H1 (cell line): ENCODE measurements at regions not wholly inside any gene's neighbourhood (a gene's known extent, or its start where the extent isn't known, plus 50 kb on each side); places are given as distances from the start of the nearest gene placed in this dataset.

Source experiments
- CTCF ChIA-PET: fragments of 300-600 bp; sonication (Branson Sonifier 250); formaldehyde crosslinking; loops from one replicate; lab custom pipeline; 2021; ENCODE audit not compliant: partially characterized antibody; lab: Charles Lee
- POLR2A ChIA-PET: fragments of 300-600 bp; sonication (Branson Sonifier 250); formaldehyde crosslinking; loops from one replicate; lab custom pipeline; 2021; ENCODE audit warnings: inconsistent platforms; ENCODE audit not compliant: partially characterized antibody; lab: Charles Lee
- DNase-seq, 2 experiments: peaks; one replicate each; pipeline versions ENCODE4 v3.0.0 to v3.0.0-alpha.2; 2010 to 2022; ENCODE audit warnings: low spot score in 2 of 2, low read depth in 1 of 2, mixed read lengths in 1 of 2
- FAIRE-seq: peaks from 2 replicates; lab custom pipeline; 2011; peaks lifted over from hg19 to GRCh38; lab: Jason Lieb, UNC
- H2AFZ ChIP-seq: 2 replicates; pipeline ENCODE4 v1.8.1; 2012; ENCODE audit warnings: low read length, inconsistent platforms
- H2AK5ac ChIP-seq: 2 replicates; pipeline ENCODE4 v1.6.1; 2013; ENCODE audit warnings: low read depth, low read length
- H2BK120ac ChIP-seq: replicated peaks from 2 replicates; pipeline ENCODE3; 2013; ENCODE audit warnings: low read depth, low read length, inconsistent platforms
- H2BK12ac ChIP-seq: 2 replicates; pipeline ENCODE4 v1.6.1; 2013; ENCODE audit warnings: low read depth, low read length
- H2BK15ac ChIP-seq: 2 replicates; pipeline ENCODE4 v1.6.1; 2013; ENCODE audit warnings: low read length
- H2BK20ac ChIP-seq: 2 replicates; pipeline ENCODE4 v1.6.1; 2013; ENCODE audit warnings: low read length
- H2BK5ac ChIP-seq: 2 replicates; pipeline ENCODE4 v1.6.1; 2013; ENCODE audit warnings: low read depth, low read length
- H3K14ac ChIP-seq: 2 replicates; pipeline ENCODE4 v1.6.1; 2013; ENCODE audit warnings: inconsistent platforms; ENCODE audit not compliant: insufficient read length
- H3K18ac ChIP-seq: 2 replicates; pipeline ENCODE4 v1.6.1; 2013; ENCODE audit warnings: low read length; ENCODE audit errors: extremely low read depth
- H3K23ac ChIP-seq: 2 replicates; pipeline ENCODE4 v1.6.1; 2013; ENCODE audit warnings: inconsistent platforms; ENCODE audit not compliant: insufficient read length
- H3K23me2 ChIP-seq: 2 replicates; pipeline ENCODE4 v1.6.1; 2013; ENCODE audit warnings: low read depth, low read length
- H3K27ac ChIP-seq: 2 replicates; pipeline ENCODE4 v1.6.1; 2011; ENCODE audit warnings: low read depth, low read length, inconsistent platforms
- H3K27me3 ChIP-seq, 4 experiments: replicated peaks in 1 of 4; 1 replicate in 1 of 4; 2 replicates in 3 of 4; pipeline versions ENCODE4 v1.6.1 to v1.8.1; 2011 to 2013; ENCODE audit warnings: low read length in 3 of 4, mild to moderate bottlenecking in 3 of 4, inconsistent platforms in 2 of 4, mixed read lengths in 2 of 4, moderate library complexity in 1 of 4; ENCODE audit not compliant: control insufficient read depth in 3 of 4, insufficient read depth in 3 of 4; ENCODE audit errors: extremely low read depth in 1 of 4
- H3K36me3 ChIP-seq, 4 experiments: 2 replicates each; pipeline versions ENCODE4 v1.6.1 to v1.8.1; 2011 to 2013; ENCODE audit warnings: mild to moderate bottlenecking in 4 of 4, low read length in 3 of 4, moderate library complexity in 2 of 4, control low read depth in 1 of 4, inconsistent platforms in 1 of 4; ENCODE audit not compliant: insufficient read depth in 4 of 4, control insufficient read depth in 2 of 4
- H3K4ac ChIP-seq: replicated peaks from 2 replicates; pipeline ENCODE3; 2013; ENCODE audit warnings: low read length, low read depth, mixed read lengths, inconsistent platforms; ENCODE audit not compliant: insufficient read length
- H3K4me1 ChIP-seq, 4 experiments: replicated peaks in 1 of 4; 1 replicate in 1 of 4; 2 replicates in 3 of 4; pipeline versions ENCODE4 v1.6.1 to v1.8.1; 2011 to 2013; ENCODE audit warnings: low read length in 3 of 4, inconsistent platforms in 2 of 4, mixed read lengths in 1 of 4; ENCODE audit not compliant: insufficient read depth in 4 of 4, control insufficient read depth in 3 of 4
- H3K4me2 ChIP-seq, 2 experiments: 2 replicates each; pipeline versions ENCODE4 v1.6.1 to v1.8.1; 2011 to 2013; ENCODE audit warnings: low read depth in 2 of 2, low read length in 2 of 2, control low read depth in 1 of 2, inconsistent platforms in 1 of 2, mild to moderate bottlenecking in 1 of 2; ENCODE audit not compliant: insufficient read depth in 1 of 2
- H3K4me3 ChIP-seq, 4 experiments: fragments of 200-600, 300-600 bp in 1 of 4; sonication (generic), shearing (Covaris generic), sonication (Bioruptor Twin) in 1 of 4; 2 replicates each; pipeline versions ENCODE4 v1.5.1 to v1.8.1; 2011 to 2016; ENCODE audit warnings: low read length in 4 of 4, low read depth in 3 of 4, control low read depth in 2 of 4, inconsistent platforms in 2 of 4, mild to moderate bottlenecking in 2 of 4, mixed read lengths in 1 of 4, moderate library complexity in 1 of 4; ENCODE audit not compliant: insufficient read depth in 2 of 4; ENCODE audit errors: extremely low read depth in 1 of 4
- H3K56ac ChIP-seq: replicated peaks from 2 replicates; pipeline ENCODE3; 2013; ENCODE audit warnings: low read depth, mild to moderate bottlenecking, mixed read lengths, low read length, inconsistent platforms; ENCODE audit not compliant: insufficient read length
- H3K79me1 ChIP-seq: 2 replicates; pipeline ENCODE4 v1.6.1; 2013; ENCODE audit warnings: low read depth, low read length, control low read depth
- H3K79me2 ChIP-seq, 2 experiments: 2 replicates each; pipeline versions ENCODE4 v1.6.1 to v1.8.1; 2012 to 2013; ENCODE audit warnings: low read length in 2 of 2, mild to moderate bottlenecking in 2 of 2, inconsistent platforms in 1 of 2; ENCODE audit not compliant: insufficient read depth in 2 of 2, control insufficient read depth in 1 of 2
- H3K9ac ChIP-seq, 4 experiments: replicated peaks in 1 of 4; 1 replicate in 1 of 4; 2 replicates in 3 of 4; pipeline versions ENCODE4 v1.6.1 to v1.8.1; 2011 to 2013; ENCODE audit warnings: low read depth in 3 of 4, low read length in 3 of 4, control low read depth in 2 of 4, mild to moderate bottlenecking in 2 of 4, moderate library complexity in 2 of 4, inconsistent platforms in 1 of 4; ENCODE audit errors: extremely low read depth in 1 of 4
- H3K9me3 ChIP-seq, 2 experiments: 2 replicates each; pipeline versions ENCODE4 v1.6.1 to v1.8.1; 2012 to 2013; ENCODE audit warnings: mild to moderate bottlenecking in 2 of 2, moderate library complexity in 2 of 2, control low read depth in 1 of 2, inconsistent platforms in 1 of 2, low read depth in 1 of 2, low read length in 1 of 2, mixed read lengths in 1 of 2; ENCODE audit not compliant: insufficient read depth in 2 of 2
- H4K20me1 ChIP-seq, 2 experiments: replicated peaks in 1 of 2; 2 replicates each; pipeline versions ENCODE3 to v1.8.1; 2011 to 2013; ENCODE audit warnings: inconsistent platforms in 2 of 2, low read length in 2 of 2, mild to moderate bottlenecking in 1 of 2; ENCODE audit not compliant: insufficient read depth in 2 of 2, control insufficient read depth in 1 of 2
- H4K5ac ChIP-seq: 2 replicates; pipeline ENCODE4 v1.6.1; 2013; ENCODE audit warnings: low read length, low read depth, mixed read lengths, inconsistent platforms; ENCODE audit not compliant: insufficient read length
- H4K8ac ChIP-seq: 2 replicates; pipeline ENCODE4 v1.8.0; 2013; ENCODE audit warnings: mild to moderate bottlenecking, moderate library complexity, low read length, inconsistent platforms; ENCODE audit not compliant: insufficient read depth; ENCODE audit errors: extremely low read depth
- H4K91ac ChIP-seq: replicated peaks from 2 replicates; pipeline ENCODE3; 2013; ENCODE audit warnings: low read length, mixed read lengths, inconsistent platforms; ENCODE audit not compliant: insufficient read length
- EGR1 ChIP-seq: IDR thresholded peaks from 2 replicates; pipeline ENCODE4 v1.6.1; 2011; ENCODE audit warnings: low read depth, low read length, borderline replicate concordance
- KDM1A ChIP-seq: fragments of 200-600, 300-600 bp; sonication (generic); IDR thresholded peaks from 2 replicates; pipeline ENCODE4 v1.7.1; 2016; ENCODE audit warnings: mild to moderate bottlenecking, low read length, borderline replicate concordance
- NANOG ChIP-seq: IDR thresholded peaks from 2 replicates; pipeline ENCODE4 v1.6.1; 2011; ENCODE audit warnings: low read length, low read depth, mild to moderate bottlenecking, inconsistent platforms; ENCODE audit not compliant: insufficient read depth, poor library complexity, severe bottlenecking

- no peak overlapping the region for H3K14ac ChIP-seq
These were observed 858.7 kb downstream of the REEP3 start for GRCh38 chr10:64379898-64380297.

More at GRCh38 chr10:64379898-64380297, 858.7 kb downstream of the REEP3 start:
- Histone ChIP-seq H3K9ac (no peak overlapping the region), H3K36me3 (peaks cover 0 to 5% (median 0%) of the 10 kb centered on the region in 4 experiments; a peak in 1 of 8 replicates), H4K20me1 (no peaks in the 10 kb centered on the region), H3K4me2 (no peak overlapping the region), H3K4me3 (no peak overlapping the region), H2BK20ac (no peak overlapping the region), H3K4me1 (peaks cover 0 to 2% (median 0%) of the 10 kb centered on the region in 4 experiments; a peak in 1 of 7 replicates), H3K23ac (no peak overlapping the region), H3K23me2 (no peaks in the 10 kb centered on the region), H3K79me2 (no peaks in the 10 kb centered on the region), H2BK120ac (no peak overlapping the region), H3K27ac (no peak overlapping the region), H3K56ac (no peak overlapping the region), H2BK12ac (no peak overlapping the region), H2AFZ (no peak overlapping the region), H3K79me1 (no peaks in the 10 kb centered on the region), H2AK5ac (no peak overlapping the region), H2BK5ac (no peak overlapping the region), H3K9me3 (peaks cover 3 to 4% of the 10 kb centered on the region in 2 experiments; a peak in 2 of 4 replicates), H4K91ac (no peak overlapping the region), H3K4ac (no peak overlapping the region), H4K5ac (no peak overlapping the region), H4K8ac (no peak overlapping the region), H3K27me3 (no peaks in the 10 kb centered on the region), H3K18ac (no peak overlapping the region), H2BK15ac (no peak overlapping the region)
- FAIRE-seq (no peak), DNase-seq (no peak)
- TF ChIP-seq EGR1 (no peak), KDM1A (0 out of 2 replicates have a peak, but pooled peaks have one; percentile 19), NANOG (peak; percentile 30)
- ChIA-PET POLR2A (no interaction called here), CTCF (interaction anchor here (0.6 to 1.4 kb wide), 4 partner anchors 14 to 265 kb away, joined by 3 read pairs; no protein-coding TSS in a partner anchor)
